Breast epithelium (tissue), 4 donors: ENCODE measurements at regions not wholly inside any gene's neighbourhood (a gene's known extent, or its start where the extent isn't known, plus 50 kb on each side); places are given as distances from the start of the nearest gene placed in this dataset.

Experiments
- DNase-seq, 2 donors: peaks; one replicate each; pipeline ENCODE4 v3.0.0-alpha.2; 2019; ENCODE audit warnings: low spot score in 2 of 2
- H3K27ac ChIP-seq, 2 donors: fragments of 200-600 bp; sonication (generic) in 1 of 2; one replicate each; pipeline ENCODE4 v1.5.1; 2016 to 2019; ENCODE audit warnings: mild to moderate bottlenecking in 1 of 2
- H3K27me3 ChIP-seq, 2 donors: fragments of 200-600 bp; sonication (generic) in 1 of 2; one replicate each; pipeline versions ENCODE4 v1.5.1 to v1.6.0; 2017 to 2019; ENCODE audit warnings: control low read depth in 1 of 2, mild to moderate bottlenecking in 1 of 2
- H3K36me3 ChIP-seq: fragments of 200-600 bp; one replicate; pipeline ENCODE4 v1.5.1; 2019
- H3K4me1 ChIP-seq, 2 donors: fragments of 200-600 bp; sonication (generic); one replicate each; pipeline ENCODE4 v1.5.1; 2016 to 2019; ENCODE audit warnings: control low read depth in 1 of 2
- H3K4me3 ChIP-seq, 3 donors: fragments of 200-600 bp; sonication (generic); 1 replicate in 2 of 3; 2 replicates in 1 of 3; pipeline ENCODE4 v1.5.1; 2016 to 2019; ENCODE audit warnings: mild to moderate bottlenecking in 3 of 3, moderate library complexity in 2 of 3
- H3K9me3 ChIP-seq, 2 donors: fragments of 200-600 bp; sonication (generic) in 1 of 2; one replicate each; pipeline ENCODE4 v1.5.1; 2016 to 2019; ENCODE audit warnings: control low read depth in 1 of 2
- POLR2A ChIP-seq: fragments of 450-650 bp; IDR thresholded peaks from one replicate; pipeline ENCODE4 v1.6.1; 2016; ENCODE audit warnings: antibody characterized with exemption, mild to moderate bottlenecking, moderate library complexity
- POLR2AphosphoS5 ChIP-seq, 3 donors: sonication (generic); formaldehyde crosslinking; IDR thresholded peaks; one replicate each; pipeline ENCODE4 v1.6.1; 2017; ENCODE audit warnings: antibody characterized with exemption in 3 of 3
- intact Hi-C: fragments of 100-400 bp; cut with DNase I; formaldehyde crosslinking; loops from one replicate; pipeline ENCODE4 v1.15.1; 2023; ENCODE audit warnings: low total_unique reads
- TF ChIP-seq, protein P1 (sequence below), 3 donors: fragments of 450-650 bp; IDR thresholded peaks; one replicate each; pipeline ENCODE4 v1.5.1; 2016 to 2017; ENCODE audit warnings: antibody characterized with exemption in 3 of 3, mild to moderate bottlenecking in 3 of 3, moderate library complexity in 3 of 3

DNA sequence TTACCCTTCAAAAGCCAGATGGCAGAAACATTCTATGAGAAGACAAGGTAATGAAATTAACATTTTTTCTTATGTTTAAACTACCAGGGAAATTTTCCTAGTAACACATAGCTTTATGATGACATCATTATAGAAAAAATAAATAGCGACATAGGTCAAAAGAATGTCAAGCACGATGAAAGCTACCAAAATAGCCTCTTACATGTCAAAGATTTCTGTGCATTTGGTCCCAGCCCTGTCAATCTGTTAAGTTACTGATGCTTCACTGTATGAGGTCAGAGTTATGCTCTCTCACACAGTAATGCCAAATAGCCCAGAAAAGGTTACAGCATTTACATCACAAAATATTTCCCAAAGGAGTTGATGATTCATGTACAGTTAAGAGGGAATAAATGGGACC, 199.8 kb upstream of the DEFB112 start:
- Histone ChIP-seq H3K36me3 (no peaks in the 10 kb centered on the region), H3K27me3 (no peaks in the 10 kb centered on the region), H3K4me1 (no peaks in the 10 kb centered on the region), H3K9me3 (no peaks in the 10 kb centered on the region), H3K27ac (no peak overlapping the region), H3K4me3 (no peak overlapping the region)
- no peak for DNase-seq
- TF ChIP-seq POLR2A = no peak
- no peak for TF ChIP-seq POLR2AphosphoS5 (IDR thresholded peaks at IDR 0.05)
- TF ChIP-seq, protein P1, sequence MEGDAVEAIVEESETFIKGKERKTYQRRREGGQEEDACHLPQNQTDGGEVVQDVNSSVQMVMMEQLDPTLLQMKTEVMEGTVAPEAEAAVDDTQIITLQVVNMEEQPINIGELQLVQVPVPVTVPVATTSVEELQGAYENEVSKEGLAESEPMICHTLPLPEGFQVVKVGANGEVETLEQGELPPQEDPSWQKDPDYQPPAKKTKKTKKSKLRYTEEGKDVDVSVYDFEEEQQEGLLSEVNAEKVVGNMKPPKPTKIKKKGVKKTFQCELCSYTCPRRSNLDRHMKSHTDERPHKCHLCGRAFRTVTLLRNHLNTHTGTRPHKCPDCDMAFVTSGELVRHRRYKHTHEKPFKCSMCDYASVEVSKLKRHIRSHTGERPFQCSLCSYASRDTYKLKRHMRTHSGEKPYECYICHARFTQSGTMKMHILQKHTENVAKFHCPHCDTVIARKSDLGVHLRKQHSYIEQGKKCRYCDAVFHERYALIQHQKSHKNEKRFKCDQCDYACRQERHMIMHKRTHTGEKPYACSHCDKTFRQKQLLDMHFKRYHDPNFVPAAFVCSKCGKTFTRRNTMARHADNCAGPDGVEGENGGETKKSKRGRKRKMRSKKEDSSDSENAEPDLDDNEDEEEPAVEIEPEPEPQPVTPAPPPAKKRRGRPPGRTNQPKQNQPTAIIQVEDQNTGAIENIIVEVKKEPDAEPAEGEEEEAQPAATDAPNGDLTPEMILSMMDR (IDR thresholded peaks at IDR 0.05) = no peak
- intact Hi-C loops = no loop called here

DNA sequence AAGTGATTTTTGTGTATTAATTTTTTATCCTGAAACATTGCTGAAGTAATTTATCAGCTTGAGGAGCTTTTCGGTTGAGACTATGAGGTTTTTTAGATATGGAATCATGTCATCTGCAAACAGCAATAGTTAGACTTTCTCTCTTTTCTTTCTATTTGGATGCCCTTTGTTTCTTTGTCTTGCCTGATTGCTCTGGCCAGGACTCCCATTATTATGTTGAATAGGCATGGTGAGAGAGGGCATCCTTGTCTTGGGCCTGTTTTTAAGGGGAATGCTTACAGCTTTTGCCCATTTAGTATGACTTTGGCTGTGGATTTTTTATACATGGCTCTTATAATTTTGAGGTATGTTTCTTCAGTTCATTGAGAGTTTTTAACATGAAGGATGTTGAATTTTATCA, 207.6 kb upstream of the DEFB112 start:
- no peak overlapping the region for H3K4me3 ChIP-seq
- TF ChIP-seq POLR2A (no peak), POLR2AphosphoS5 (IDR thresholded peaks at IDR 0.05) (no peak)
- TF ChIP-seq, protein P1 (IDR thresholded peaks at IDR 0.05) = no peak
- H3K27me3 ChIP-seq = no peaks in the 10 kb centered on the region
- no peak overlapping the region for H3K27ac ChIP-seq
- no peaks in the 10 kb centered on the region for H3K4me1 ChIP-seq
- DNase-seq = no peak
- no peaks in the 10 kb centered on the region for H3K9me3 ChIP-seq
- H3K36me3 ChIP-seq = no peaks in the 10 kb centered on the region
- intact Hi-C loops = no loop called here

DNA sequence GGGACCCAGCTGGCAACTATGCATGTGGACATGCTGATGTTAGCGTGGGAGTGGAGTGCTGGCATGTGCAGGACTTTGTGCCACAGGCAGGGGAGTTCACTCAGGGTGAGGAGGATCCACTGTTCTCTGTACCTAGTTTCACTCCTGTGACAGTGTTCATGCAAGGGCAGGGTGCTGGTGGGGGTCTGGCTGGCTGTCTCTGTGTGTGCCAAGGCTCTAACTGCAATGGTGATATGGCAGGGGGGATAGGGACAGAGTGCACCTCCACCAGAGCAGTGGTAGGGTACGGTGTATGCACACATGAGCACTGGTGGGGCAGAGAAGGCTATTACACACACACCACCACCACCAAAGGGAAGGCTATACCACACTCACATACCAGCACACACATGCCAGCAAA, 210.2 kb upstream of the DEFB112 start:
- Histone ChIP-seq H3K9me3 (peaks cover 0 to 3% of the 10 kb centered on the region in 2 donors), H3K4me1 (no peaks in the 10 kb centered on the region), H3K27me3 (no peaks in the 10 kb centered on the region), H3K36me3 (no peaks in the 10 kb centered on the region), H3K4me3 (no peak overlapping the region), H3K27ac (no peak overlapping the region)
- intact Hi-C loops = no loop called here
- DNase-seq = no peak
- TF ChIP-seq POLR2A = no peak
- no peak for TF ChIP-seq POLR2AphosphoS5 (IDR thresholded peaks at IDR 0.05)
- TF ChIP-seq, protein P1 (IDR thresholded peaks at IDR 0.05) = no peak

DNA sequence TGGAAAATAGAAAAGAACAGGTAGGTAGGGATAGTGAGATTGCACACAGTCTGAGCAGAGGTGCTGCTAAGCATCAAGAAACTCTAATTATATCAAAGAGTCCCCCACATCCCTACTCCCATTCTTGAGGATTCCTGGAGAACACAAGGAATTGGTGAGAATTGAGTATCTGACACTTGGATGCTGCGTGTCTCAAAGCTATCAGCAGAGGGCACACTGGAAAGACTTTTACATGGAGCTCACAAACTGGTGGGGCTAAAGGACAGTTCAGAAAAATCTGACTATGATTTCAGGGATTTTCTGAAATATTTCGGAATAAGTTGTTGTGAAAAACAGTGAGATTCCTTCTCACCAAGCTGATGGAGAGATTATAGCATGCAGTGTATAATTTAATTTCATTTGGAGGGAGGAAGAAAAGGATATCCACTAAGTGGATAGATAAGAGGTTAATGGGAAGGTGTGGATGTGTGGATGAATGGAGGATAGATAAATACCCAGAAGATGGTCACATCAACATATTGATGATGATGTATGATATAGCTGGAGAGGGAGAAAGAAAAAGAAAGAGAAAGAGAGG, 215.4 kb upstream of the DEFB112 start:
- TF ChIP-seq POLR2A (no peak), POLR2AphosphoS5 (IDR thresholded peaks at IDR 0.05) (no peak)
- TF ChIP-seq, protein P1 (IDR thresholded peaks at IDR 0.05) = no peak
- Histone ChIP-seq H3K36me3 (no peaks in the 10 kb centered on the region), H3K9me3 (peaks cover 0 to 3% of the 10 kb centered on the region in 2 donors), H3K4me1 (no peaks in the 10 kb centered on the region), H3K27me3 (no peaks in the 10 kb centered on the region), H3K4me3 (no peak overlapping the region), H3K27ac (no peak overlapping the region)
- intact Hi-C loops = no loop called here
- no peak for DNase-seq

DNA sequence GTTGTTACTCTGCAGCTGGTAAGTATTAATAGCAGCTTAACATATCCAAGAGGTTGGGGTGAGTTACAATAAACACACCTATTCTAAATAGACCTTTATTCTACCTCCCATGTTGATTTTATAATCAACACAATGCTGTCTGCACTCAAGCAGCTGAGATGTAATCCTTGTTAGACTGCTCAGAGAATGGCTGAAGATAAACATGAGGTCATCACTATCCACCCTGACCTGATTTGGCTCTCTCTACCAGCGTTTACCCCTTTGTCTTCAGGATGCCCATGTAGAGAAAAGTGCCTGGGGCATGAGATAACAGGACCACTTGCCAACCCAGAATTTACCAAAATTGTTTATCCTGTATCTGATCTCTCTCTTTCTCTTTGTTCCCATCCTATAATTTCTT, 220.7 kb upstream of the DEFB112 start:
- Histone ChIP-seq H3K4me1 (no peaks in the 10 kb centered on the region), H3K27me3 (no peaks in the 10 kb centered on the region), H3K4me3 (no peak overlapping the region), H3K27ac (no peak overlapping the region), H3K9me3 (no peaks in the 10 kb centered on the region), H3K36me3 (no peaks in the 10 kb centered on the region)
- DNase-seq = no peak
- TF ChIP-seq, protein P1 (IDR thresholded peaks at IDR 0.05) = no peak
- TF ChIP-seq POLR2A (no peak), POLR2AphosphoS5 (IDR thresholded peaks at IDR 0.05) (no peak)
- intact Hi-C loops = no loop called here
